Limb (tissue), 2 donors: ENCODE measurements at regions not wholly inside any gene's neighbourhood (a gene's known extent, or its start where the extent isn't known, plus 50 kb on each side); places are given as distances from the start of the nearest gene placed in this dataset.

Source experiments
- DNase-seq, 2 donors: peaks; one replicate each; pipeline ENCODE4 v3.0.0-alpha.2; 2016; ENCODE audit errors: extremely low spot score in 2 of 2

DNA sequence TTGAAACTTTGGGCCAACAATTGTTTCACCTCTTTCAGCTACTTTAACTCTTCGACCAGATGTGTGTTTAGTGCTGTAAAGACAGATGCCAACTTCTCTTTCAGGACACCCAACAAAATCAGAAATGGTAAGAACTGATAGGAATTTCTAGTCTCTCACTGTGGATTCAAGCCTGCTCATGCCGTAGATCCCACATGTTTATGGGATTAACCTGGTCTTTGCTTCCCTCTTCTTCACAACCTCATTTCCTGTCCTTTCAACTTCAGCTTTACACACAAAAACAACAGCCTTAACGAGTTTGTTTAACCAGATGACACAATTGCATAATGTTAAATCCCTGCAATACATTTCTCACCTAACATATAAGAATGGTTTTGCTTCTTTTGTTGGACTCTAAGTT is 1031.9 kb upstream of the LRFN5 start:
- DNase-seq = no peak

DNA sequence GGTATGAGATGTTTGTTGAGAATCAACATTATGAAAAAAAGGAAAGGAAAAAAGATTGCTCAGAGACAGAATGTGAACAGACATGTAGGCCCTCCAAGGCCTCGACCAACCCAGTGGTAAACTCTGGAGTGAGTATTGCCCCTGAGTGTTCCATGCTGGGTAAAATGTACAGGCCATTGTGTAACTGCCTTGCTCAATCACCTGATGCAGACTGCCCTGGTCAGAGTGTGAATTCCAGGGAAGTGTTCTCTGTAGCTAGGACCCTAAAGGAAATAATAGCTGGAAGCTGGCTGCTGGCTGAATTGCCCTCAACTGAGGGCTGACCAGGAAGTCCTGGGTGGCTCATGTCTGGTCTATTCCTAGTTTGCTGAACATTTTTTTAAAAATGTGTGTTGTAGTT is 1081.4 kb upstream of the LRFN5 start:
- DNase-seq = no peak

DNA sequence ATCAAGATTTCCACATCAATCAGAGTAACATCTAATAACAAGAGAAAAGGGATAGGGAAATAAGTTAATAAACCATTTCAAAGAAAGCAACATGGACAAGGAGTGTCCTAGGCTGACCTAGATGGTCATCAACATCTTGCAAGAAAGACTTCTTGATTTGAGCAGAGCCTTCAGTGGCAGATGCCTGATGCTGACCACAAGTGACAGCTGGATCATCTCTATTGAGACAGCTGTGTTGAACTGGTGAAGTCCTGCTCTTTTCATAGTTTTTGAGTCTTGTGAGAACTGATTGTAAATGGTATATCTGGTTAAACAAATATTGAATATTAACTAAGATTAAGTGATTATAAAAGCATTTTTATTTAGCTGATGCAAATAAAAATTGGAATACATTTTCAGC is 1083.6 kb upstream of the LRFN5 start:
- no peak for DNase-seq

DNA sequence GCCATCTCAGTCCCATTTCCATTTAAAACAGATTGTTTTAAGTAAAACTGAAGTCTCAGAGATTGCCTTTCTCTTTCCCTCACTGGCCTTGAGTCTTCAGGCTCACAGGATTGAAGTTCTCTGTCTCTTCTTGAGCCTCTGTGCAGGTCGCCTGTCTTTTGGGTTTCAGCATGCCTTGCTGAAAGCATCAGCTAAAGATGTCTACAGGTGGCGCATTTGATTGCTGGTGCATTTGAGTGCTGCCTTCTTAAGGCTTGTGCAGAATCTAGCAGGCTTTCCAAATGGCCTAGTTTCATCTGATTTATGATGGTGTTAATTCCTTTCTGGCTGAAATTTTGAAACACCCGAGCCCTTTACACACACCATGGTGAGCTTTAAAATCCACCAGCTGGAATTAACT is 1062.2 kb upstream of the FBXO33 start:
- DNase-seq = no peak

DNA sequence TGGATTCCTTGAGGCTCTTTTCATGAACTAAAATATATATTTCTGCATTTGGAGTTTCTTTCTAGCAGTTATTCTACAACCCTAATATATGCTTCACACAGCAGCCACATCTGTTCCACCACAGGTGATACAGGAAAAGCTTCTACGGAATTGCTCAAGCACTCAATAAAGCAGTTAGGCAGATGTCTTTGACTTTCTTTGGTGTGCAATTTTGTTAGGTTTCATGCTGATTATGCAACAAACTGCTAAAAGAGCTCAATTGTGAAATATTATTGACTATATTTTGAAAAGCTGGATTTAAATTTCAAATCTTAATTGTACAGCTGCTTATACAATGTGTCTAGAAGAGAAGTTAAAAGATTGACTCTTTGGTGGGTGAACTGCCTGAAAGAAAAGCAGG is 1055.6 kb upstream of the FBXO33 start:
- no peak for DNase-seq

DNA sequence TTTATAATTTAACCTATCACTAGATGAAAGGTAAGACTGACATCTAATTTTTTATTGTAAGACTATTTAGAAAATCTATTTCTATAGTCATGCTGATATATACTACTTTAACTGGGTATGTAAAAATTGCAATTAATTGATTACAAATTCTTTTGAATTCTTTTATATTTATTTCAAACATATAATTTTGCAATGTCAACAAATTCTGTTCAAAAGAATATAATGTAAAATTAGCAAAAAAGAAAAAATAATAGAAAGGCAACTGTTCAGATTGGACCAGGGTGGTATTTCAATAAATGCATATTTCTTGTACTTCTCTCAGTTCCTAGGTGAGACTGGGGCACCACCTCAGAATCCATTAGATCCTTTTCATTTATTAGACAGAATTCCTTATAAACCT is 1053.5 kb upstream of the FBXO33 start:
- DNase-seq = no peak

DNA sequence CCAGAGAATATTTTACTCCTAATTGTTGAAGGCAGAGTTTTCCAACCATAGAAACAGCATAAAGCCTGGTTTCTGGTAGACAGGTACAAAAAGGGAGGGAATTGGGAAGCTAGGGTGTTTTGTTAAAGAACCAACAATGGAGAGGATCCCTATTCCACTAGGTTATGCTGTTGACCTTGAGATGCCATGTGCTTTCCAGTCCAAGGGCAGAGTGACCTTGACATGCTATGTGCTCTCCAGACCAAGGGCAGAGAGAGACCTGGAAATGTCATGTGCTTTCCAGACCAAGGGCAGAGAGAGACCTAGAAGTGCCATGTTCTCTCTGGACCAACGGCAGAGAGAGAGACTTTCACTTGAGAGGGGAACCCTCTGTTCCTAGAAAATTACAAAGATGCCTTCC is 1043.8 kb upstream of the FBXO33 start:
- DNase-seq = no peak

DNA sequence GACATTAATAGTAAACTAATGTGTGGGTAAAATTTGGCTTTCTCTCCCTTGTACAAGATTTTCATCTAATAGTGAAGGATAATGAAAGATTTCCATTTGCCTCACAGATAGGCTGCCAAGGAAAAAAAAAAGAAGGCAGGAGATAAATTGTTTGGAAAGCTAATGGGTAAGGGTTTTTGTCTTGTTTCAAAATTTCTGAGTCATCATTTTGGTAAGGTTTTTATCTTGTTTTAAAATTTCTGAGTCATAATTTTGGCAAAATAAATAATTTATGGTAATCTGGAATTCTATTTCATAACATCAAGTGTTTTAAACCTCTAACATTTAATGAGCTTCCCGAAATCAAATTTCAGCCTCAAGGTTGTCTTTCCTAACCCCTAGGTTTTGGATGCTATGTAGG is 1035.7 kb upstream of the FBXO33 start:
- no peak for DNase-seq

DNA sequence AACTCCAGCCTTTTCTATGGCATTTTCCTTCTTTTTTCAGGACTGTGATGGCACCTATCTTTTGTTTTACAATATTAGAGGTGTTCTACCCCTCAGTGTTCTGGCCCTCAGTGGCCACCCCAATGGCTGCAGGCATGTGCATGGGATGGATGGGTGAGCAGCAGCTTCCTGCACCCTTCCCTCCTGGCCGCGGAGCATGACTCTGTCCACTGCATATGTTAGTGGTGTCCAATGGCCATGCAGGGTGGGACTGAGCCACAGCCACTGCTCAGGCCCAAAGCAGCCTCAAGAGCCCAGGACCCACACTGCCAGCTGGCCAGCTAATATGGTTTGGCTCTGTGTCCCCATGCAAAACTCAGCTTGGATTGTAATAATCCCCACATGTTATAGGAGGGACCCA is 1032.3 kb upstream of the FBXO33 start:
- DNase-seq = no peak

DNA sequence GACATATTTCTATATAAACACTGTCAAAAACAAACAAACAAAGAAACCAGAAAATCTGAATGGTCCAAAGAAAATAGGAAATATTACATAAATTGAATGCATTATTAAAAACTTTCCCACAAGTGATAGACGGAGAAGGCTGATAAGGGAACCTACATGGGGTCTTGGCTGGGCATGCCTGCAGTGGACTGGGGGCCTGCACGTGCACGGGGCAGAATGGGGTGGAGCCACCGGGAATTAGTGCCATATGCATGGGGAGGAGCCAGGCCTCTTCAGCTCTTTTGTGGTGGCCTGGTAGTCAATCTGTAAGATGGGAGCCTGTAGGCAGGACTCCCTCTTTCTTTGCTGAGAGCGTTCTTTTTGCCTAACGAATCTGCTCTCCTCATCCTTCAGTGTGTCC is 1031.7 kb upstream of the FBXO33 start:
- DNase-seq = no peak

DNA sequence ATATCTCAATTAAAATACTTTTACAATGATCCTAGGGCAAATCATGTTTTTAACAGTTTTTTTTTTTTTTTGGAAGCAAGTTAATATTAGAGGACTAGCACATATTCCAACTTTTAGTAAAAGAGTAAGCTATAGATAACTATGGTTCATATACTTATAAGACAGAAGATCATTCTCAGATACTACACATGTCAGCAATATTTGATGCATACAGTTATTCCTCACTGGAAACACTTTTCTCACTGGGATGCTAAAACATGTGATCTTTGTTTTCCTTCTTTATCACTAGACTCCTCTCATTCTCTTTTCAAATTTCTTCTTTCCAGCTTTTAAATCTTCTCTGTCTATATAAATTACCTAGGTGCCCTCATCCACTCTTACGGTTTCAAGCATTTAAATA is 1020.4 kb upstream of the FBXO33 start:
- no peak for DNase-seq

DNA sequence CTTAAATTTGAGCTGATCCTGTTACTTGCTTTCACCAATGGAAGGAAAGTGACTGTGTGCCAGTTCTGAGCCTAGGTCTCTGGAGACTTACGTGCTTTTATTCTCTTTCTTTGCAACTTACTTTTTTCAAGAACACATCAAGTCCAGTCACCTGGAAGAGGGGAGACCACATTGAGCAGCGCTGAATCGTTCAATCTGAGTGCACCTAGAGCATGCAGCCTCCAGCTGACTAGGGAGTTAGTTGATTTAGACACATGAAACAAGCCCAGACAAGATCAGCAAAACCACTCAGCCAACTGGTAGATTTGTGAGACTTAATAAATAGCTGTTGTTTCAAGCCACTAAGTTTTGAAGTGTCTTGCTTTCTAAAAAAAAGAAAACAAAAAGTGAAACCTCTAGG is 1014.8 kb upstream of the FBXO33 start:
- DNase-seq = no peak

DNA sequence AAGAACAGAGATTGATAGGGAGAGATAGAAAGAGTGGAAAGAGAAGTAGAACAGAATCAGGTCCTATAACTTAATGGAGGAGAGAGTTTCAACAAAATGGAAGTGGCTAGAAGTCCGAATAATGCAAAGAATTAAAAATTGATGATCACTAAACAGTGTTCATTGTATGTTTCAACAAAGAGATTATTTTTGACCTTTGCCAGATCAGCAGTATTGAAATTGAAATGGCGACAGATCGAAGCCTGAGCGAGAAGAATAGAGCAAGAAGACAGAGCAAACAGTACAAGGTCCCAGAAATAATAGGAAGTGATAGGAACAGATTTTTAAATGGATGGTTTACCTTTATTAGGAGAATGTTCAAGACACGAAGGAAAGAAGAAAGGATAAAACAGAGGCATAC is 1012.8 kb upstream of the FBXO33 start:
- DNase-seq = no peak

DNA sequence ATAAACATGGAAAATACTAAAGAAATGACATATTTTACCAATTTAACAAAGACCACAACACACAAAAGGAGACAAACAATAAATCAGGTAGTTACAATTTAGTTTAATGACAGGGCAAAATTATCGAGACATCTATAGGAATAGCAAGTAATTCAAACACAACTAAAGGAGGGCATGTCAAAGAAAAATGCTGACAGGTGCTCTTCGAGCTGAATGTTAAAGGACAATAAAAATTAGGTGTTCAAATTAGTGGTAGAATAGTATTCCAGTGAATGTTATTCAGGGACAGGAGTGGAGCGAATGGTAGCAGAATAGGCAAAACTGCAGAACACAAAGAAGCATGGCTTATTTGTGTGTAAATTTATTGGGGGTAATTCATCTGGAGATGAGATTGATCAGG is 1004.3 kb upstream of the FBXO33 start:
- DNase-seq = no peak

DNA sequence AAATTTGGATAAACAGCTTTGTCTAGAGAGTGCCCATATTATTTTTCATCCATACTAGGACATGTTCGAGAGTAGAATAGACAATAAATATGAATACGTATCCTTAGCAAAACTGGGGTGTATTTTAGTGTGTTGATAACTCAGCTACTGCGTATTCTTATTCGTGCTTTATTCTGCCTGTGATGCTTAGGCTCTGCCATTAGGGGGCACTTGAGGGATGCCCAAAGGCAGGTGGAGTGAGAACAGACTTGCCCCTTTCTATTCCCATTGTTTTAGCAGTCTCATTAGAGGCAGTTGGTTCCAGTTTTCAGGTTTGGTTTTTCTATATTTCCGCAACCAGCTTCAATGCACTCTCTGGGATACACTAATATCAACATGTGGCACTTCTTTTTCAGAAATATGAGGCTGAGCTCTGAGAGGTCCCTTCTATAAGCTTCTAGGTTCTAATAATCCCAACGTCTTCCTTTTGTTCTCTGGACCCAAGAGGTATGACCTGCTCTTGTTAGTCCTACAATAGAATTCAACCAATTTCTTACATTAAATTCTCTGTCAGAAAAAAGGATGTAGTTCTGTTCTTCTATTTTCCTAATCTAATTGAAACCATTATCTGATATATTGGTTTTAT is 985.7 kb upstream of the FBXO33 start:
- DNase-seq = no peak

DNA sequence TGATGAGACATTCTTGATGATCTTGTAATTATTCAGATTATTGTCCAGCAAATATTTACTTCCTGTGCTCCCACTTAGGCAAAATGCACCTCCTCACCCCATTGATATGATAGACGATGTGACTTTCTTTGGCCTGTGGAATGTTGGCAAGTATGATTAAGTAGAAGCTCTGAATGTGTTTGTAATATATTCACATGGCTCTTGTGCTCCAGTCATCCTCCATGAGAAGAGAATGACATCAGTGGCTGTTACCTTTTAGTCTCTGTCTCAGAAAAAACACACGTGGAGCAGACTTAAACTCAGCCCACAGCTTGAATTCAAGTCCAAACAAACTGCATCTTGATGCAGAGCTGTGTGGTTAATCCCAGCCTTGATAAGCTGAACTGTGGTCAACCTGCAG is 984.3 kb upstream of the FBXO33 start:
- DNase-seq = no peak

DNA sequence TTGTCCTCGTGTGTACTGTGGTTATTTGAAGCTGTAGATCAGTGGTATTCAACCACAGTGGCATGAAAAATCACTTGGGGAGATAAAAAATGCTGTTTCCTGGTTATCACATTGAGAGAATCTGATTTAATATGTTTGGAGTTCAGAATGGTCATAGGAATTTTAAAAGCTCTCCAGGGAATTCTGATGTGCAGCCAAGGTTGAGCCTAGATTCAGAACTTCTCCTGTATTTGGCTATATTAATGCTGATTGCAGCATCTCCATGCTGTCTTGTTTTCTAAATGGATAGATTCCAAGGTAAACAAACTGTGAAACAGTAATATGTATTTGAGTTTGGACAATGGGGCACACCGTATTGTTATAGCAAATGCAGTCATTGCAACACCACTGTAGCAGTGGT is 982.2 kb upstream of the FBXO33 start:
- no peak for DNase-seq

DNA sequence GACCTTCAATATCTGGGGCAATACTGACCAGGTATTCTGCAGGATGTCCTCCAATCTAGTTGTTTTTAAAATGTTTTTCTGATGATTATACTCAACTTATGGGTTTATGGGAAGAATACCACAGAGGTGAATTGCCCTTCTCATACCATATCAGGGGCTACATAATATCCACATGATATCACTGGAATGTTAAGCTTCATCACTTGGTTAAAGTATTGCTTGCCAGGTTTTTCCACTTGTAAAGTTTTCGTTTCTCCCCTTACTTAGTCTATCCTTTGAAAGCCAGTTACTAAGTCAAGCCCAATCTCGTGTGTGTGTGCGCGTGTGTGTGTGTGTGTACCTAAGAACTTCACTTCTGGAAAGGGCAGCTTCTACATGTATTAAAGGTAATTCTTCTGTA is 980.9 kb upstream of the FBXO33 start:
- DNase-seq = no peak

DNA sequence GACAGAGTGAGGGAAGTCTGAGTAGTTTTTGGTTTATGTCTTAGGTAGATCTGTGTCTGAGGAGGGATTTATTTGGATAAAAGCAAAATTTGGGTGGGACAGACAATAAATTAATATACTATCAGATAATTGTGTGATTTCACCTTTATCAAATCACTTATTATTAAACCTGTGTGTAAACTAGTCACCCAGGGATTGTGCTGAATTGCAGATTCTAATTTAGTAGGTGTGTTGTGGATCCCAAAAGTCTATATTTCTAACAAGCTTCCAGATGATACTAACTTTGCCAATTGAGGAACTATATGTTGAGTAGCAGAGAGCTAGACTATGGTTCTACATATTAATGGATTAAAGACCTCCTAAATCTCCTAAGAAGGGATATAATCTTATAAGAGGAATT is 978.5 kb upstream of the FBXO33 start:
- no peak for DNase-seq

DNA sequence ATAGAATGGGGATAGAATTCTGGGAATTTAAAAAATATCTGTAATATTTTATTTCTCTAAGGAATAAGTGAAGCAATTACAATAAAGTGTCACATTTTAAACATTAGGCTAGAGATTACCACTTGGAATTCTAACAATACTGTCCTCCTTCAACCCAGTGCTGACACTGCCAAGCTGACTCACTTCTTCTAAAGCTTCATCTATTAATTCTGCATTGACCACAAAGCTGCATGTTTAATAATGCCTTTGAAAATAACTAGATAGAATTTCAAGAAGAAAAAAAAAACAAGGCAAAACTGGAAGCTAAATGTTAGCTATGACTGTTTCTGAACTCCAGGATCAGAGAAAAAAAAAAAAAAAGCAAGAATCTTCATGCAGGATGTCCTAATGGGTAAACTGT is 970.7 kb upstream of the FBXO33 start:
- DNase-seq = no peak

DNA sequence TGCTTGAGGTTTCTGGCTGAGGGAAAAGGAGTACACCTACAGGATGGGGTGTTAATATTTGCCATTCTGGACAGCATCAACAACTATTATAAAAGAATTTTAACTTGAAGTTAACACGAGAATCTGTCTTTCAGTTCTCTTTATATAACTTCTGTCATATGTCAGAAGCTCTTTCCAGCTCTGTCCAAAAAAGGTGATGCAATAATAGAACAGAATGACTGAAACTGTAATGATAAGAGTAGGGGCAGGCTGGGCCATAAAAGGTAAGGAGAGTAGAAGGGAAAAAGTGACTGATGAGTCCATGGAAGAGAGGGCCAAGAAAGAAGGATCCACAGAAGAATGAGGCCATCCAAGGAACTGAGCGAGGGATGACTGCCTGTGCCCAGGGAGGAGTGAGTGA is 966.7 kb upstream of the FBXO33 start:
- no peak for DNase-seq

DNA sequence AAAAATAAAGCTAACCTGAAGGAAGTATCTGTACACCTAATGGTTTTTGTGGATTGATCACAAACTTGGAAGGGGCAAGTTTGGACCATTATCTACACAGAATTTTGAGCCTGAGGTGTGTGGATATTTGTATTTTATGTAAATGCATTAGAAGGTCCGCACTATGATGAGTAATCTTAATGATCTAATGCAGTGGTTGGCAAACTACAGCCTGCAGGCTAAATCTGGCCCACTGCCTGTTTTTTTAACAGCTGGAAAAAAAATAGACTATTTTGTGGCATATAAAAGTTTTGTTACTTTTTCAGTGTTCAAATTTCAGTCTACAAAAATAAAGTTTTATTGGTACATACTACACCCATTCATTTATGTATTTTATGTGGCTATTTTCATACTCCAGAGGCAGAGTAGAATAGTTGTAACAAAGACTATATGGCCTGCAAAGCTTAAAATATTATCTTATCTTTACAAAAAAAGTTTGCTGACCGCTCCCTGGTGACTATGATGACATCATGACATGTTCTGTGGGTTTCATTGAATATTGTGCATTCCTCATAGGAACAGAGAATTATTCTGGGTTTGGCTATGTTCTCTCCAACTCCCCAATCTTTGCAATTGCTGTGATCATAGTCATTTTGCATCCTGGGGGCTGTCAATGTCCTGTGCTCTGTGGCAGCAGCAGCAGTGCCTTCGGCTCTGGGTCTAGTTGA is 962.6 kb upstream of the FBXO33 start:
- DNase-seq = no peak

DNA sequence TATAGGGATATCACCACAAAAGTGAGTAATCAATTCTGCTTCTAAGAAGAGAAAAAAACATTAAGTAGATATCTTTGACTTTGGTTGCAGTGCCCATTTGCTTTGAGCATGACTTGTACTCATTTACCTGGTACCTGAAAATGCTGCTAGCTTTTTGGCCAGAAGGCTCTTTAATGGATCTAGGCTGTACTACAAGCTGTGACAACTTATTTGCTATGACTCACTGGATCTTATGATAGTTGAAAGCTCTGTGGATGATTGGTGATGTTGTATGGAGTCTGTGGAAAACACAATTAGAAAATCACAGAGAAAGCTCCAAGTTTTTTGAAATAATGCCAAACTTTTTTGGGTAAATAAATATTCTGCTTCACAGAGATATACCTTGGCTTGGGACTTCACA is 960.9 kb upstream of the FBXO33 start:
- no peak for DNase-seq

DNA sequence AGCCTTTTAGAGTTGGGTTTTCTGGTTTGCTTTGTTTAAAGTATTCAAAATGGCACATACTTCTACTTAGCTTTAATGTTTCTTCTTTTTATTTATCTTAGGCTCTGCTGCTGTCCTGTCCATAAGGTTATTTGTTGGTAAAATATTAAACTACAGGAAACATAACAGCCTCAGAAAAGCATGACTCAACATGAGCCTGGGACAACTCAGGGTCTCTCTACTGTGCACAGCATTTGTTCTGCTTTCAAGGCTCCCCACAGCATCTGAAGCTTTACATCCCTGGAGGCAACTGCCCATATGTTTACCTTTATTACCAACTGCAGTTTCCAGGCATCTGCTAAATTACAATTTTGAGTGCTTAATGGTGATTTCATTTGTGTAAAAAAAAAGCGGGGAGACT is 954.2 kb upstream of the FBXO33 start:
- DNase-seq = no peak
